ENCODE measurements at regions not wholly inside any gene's neighbourhood (a gene's known extent, or its start where the extent isn't known, plus 50 kb on each side); places are given as distances from the start of the nearest gene placed in this dataset.

- Mint-ChIP-seq H3K4me3 (no peak overlapping the region), H3K9me3 (peaks cover 14% of the 10 kb centered on the region), H3K27ac (no peak overlapping the region), H3K27me3 (peaks cover 2% of the 10 kb centered on the region), H3K4me1 (no peaks in the 10 kb centered on the region), H3K36me3 (ENCODE audit: low read depth) (peaks cover 2% of the 10 kb centered on the region)
- intact Hi-C loops (cut with micrococcal nuclease): no loop called here
- no peak for DNase-seq
These were observed 391.0 kb downstream of the CDC5L start for GRCh38 chr6:44778513-44778912.
